ENCODE measurements at regions not wholly inside any gene's neighbourhood (a gene's known extent, or its start where the extent isn't known, plus 50 kb on each side); places are given as distances from the start of the nearest gene placed in this dataset.
"Not testable (repeated sequence)": the region's sequence is repeated elsewhere in the genome, so short reads cannot be mapped to it uniquely, and the experiment has no call there.

- Histone ChIP-seq H3K4me3 (ENCODE audit: low read depth, low read length) (no peak overlapping the region), H3K4me1 (ENCODE audit: control insufficient read depth, insufficient read depth, low read length) (peaks cover 3% of the 10 kb centered on the region; the same call in 1 of the 2 replicates), H3K27me3 (ENCODE audit: control insufficient read depth, insufficient read depth, low read length) (no peaks in the 10 kb centered on the region)
Observed at GRCh38 chr9:135183528-135184180, 96.2 kb downstream of the OLFM1 start.

GRCh38 chr9:135184181-135185053 lies 96.9 kb downstream of the OLFM1 start:
- Histone ChIP-seq H3K9me3 (ENCODE audit: control insufficient read depth, insufficient read depth, low read depth, low read length) (no peaks in the 10 kb centered on the region), H3K4me3 (ENCODE audit: low read depth, low read length) (no peak overlapping the region), H3K9ac (ENCODE audit: low read length) (no peak overlapping the region), H3K27ac (ENCODE audit: low read depth, low read length) (no peak overlapping the region), H3K27me3 (ENCODE audit: control insufficient read depth, insufficient read depth, low read length) (no peaks in the 10 kb centered on the region), H3K4me1 (ENCODE audit: control insufficient read depth, insufficient read depth, low read length) (peaks cover 3% of the 10 kb centered on the region; the same call in 1 of the 2 replicates), H3K36me3 (ENCODE audit: control insufficient read depth, insufficient read depth, low read length) (no peaks in the 10 kb centered on the region)

More at GRCh38 chr9:135183528-135184180, 96.2 kb downstream of the OLFM1 start:
- Histone ChIP-seq H3K27ac (ENCODE audit: low read depth, low read length) (no peak overlapping the region), H3K9ac (ENCODE audit: low read length) (no peak overlapping the region), H3K36me3 (ENCODE audit: control insufficient read depth, insufficient read depth, low read length) (no peaks in the 10 kb centered on the region), H3K9me3 (ENCODE audit: control insufficient read depth, insufficient read depth, low read depth, low read length) (no peaks in the 10 kb centered on the region)

- no peak overlapping the region for H3K4me3 ChIP-seq (ENCODE audit: low read depth, low read length)
- no peaks in the 10 kb centered on the region for H3K27me3 ChIP-seq (ENCODE audit: control insufficient read depth, insufficient read depth, low read length)
- H3K36me3 ChIP-seq (ENCODE audit: control insufficient read depth, insufficient read depth, low read length): no peaks in the 10 kb centered on the region
- no peak overlapping the region for H3K9ac ChIP-seq (ENCODE audit: low read length)
- H3K4me1 ChIP-seq (ENCODE audit: control insufficient read depth, insufficient read depth, low read length): peaks cover 3% of the 10 kb centered on the region; the same call in 1 of the 2 replicates
- H3K9me3 ChIP-seq (ENCODE audit: control insufficient read depth, insufficient read depth, low read depth, low read length): no peaks in the 10 kb centered on the region
- H3K27ac ChIP-seq (ENCODE audit: low read depth, low read length): no peak overlapping the region
Observed at GRCh38 chr9:135185060-135185459, 97.6 kb downstream of the OLFM1 start.

GRCh38 chr9:135186248-135187164 lies 99.0 kb downstream of the OLFM1 start:
- Histone ChIP-seq H3K36me3 (ENCODE audit: control insufficient read depth, insufficient read depth, low read length) (no peaks in the 10 kb centered on the region), H3K4me1 (ENCODE audit: control insufficient read depth, insufficient read depth, low read length) (peaks cover 3% of the 10 kb centered on the region; the same call in 1 of the 2 replicates), H3K27me3 (ENCODE audit: control insufficient read depth, insufficient read depth, low read length) (no peaks in the 10 kb centered on the region; the same call in 1 of the 2 replicates), H3K9me3 (ENCODE audit: control insufficient read depth, insufficient read depth, low read depth, low read length) (no peaks in the 10 kb centered on the region), H3K27ac (ENCODE audit: low read depth, low read length) (no peak overlapping the region), H3K4me3 (ENCODE audit: low read depth, low read length) (no peak overlapping the region), H3K9ac (ENCODE audit: low read length) (no peak overlapping the region)

- H3K4me3 ChIP-seq (ENCODE audit: low read depth, low read length): no peak overlapping the region
- no peaks in the 10 kb centered on the region; the same call in 1 of the 2 replicates for H3K27me3 ChIP-seq (ENCODE audit: control insufficient read depth, insufficient read depth, low read length)
- no peak overlapping the region for H3K9ac ChIP-seq (ENCODE audit: low read length)
- H3K27ac ChIP-seq (ENCODE audit: low read depth, low read length): no peak overlapping the region
- no peaks in the 10 kb centered on the region for H3K9me3 ChIP-seq (ENCODE audit: control insufficient read depth, insufficient read depth, low read depth, low read length)
- H3K36me3 ChIP-seq (ENCODE audit: control insufficient read depth, insufficient read depth, low read length): no peaks in the 10 kb centered on the region
- H3K4me1 ChIP-seq (ENCODE audit: control insufficient read depth, insufficient read depth, low read length): peaks cover 3% of the 10 kb centered on the region; the same call in 1 of the 2 replicates
Observed at GRCh38 chr9:135187365-135187764, 99.9 kb downstream of the OLFM1 start.

GRCh38 chr9:135188681-135189151 lies 101.2 kb downstream of the OLFM1 start:
- Histone ChIP-seq H3K27ac (ENCODE audit: low read depth, low read length) (no peak overlapping the region), H3K9me3 (ENCODE audit: control insufficient read depth, insufficient read depth, low read depth, low read length) (no peaks in the 10 kb centered on the region), H3K4me1 (ENCODE audit: control insufficient read depth, insufficient read depth, low read length) (peaks cover 3% of the 10 kb centered on the region; the same call in 1 of the 2 replicates), H3K36me3 (ENCODE audit: control insufficient read depth, insufficient read depth, low read length) (no peaks in the 10 kb centered on the region), H3K4me3 (ENCODE audit: low read depth, low read length) (no peak overlapping the region), H3K9ac (ENCODE audit: low read length) (no peak overlapping the region), H3K27me3 (ENCODE audit: control insufficient read depth, insufficient read depth, low read length) (no peaks in the 10 kb centered on the region; the same call in 1 of the 2 replicates)

- Histone ChIP-seq H3K9ac (ENCODE audit: low read length) (no peak overlapping the region), H3K4me3 (ENCODE audit: low read depth, low read length) (no peak overlapping the region), H3K4me1 (ENCODE audit: control insufficient read depth, insufficient read depth, low read length) (peaks cover 3% of the 10 kb centered on the region; the same call in 1 of the 2 replicates), H3K27ac (ENCODE audit: low read depth, low read length) (no peak overlapping the region), H3K36me3 (ENCODE audit: control insufficient read depth, insufficient read depth, low read length) (no peaks in the 10 kb centered on the region), H3K27me3 (ENCODE audit: control insufficient read depth, insufficient read depth, low read length) (no peaks in the 10 kb centered on the region; the same call in 1 of the 2 replicates), H3K9me3 (ENCODE audit: control insufficient read depth, insufficient read depth, low read depth, low read length) (no peaks in the 10 kb centered on the region)
Observed at GRCh38 chr9:135189497-135189896, 102.0 kb downstream of the OLFM1 start.

- Histone ChIP-seq H3K27ac (ENCODE audit: low read depth, low read length) (no peak overlapping the region), H3K9me3 (ENCODE audit: control insufficient read depth, insufficient read depth, low read depth, low read length) (no peaks in the 10 kb centered on the region), H3K36me3 (ENCODE audit: control insufficient read depth, insufficient read depth, low read length) (no peaks in the 10 kb centered on the region), H3K9ac (ENCODE audit: low read length) (no peak overlapping the region), H3K4me3 (ENCODE audit: low read depth, low read length) (no peak overlapping the region), H3K27me3 (ENCODE audit: control insufficient read depth, insufficient read depth, low read length) (no peaks in the 10 kb centered on the region; the same call in 1 of the 2 replicates), H3K4me1 (ENCODE audit: control insufficient read depth, insufficient read depth, low read length) (peaks cover 3% of the 10 kb centered on the region; the same call in 1 of the 2 replicates)
Observed at GRCh38 chr9:135190789-135191577, 103.5 kb downstream of the OLFM1 start.

- Histone ChIP-seq H3K9ac (ENCODE audit: low read length) (no peak overlapping the region), H3K27ac (ENCODE audit: low read depth, low read length) (no peak overlapping the region), H3K9me3 (ENCODE audit: control insufficient read depth, insufficient read depth, low read depth, low read length) (no peaks in the 10 kb centered on the region), H3K36me3 (ENCODE audit: control insufficient read depth, insufficient read depth, low read length) (no peaks in the 10 kb centered on the region), H3K4me3 (ENCODE audit: low read depth, low read length) (no peak overlapping the region), H3K4me1 (ENCODE audit: control insufficient read depth, insufficient read depth, low read length) (peaks cover 4% of the 10 kb centered on the region; the same call in 1 of the 2 replicates), H3K27me3 (ENCODE audit: control insufficient read depth, insufficient read depth, low read length) (peaks cover 5% of the 10 kb centered on the region)
Observed at GRCh38 chr9:135192686-135193085, 105.2 kb downstream of the OLFM1 start.

GRCh38 chr9:135195975-135196374 lies 108.5 kb downstream of the OLFM1 start:
- H3K36me3 ChIP-seq (ENCODE audit: control insufficient read depth, insufficient read depth, low read length); H3K9ac ChIP-seq (ENCODE audit: low read length); H3K4me3 ChIP-seq (ENCODE audit: low read depth, low read length); H3K27ac ChIP-seq (ENCODE audit: low read depth, low read length); H3K9me3 ChIP-seq (ENCODE audit: control insufficient read depth, insufficient read depth, low read depth, low read length): not testable (repeated sequence)
- peaks cover 25% of the 10 kb centered on the region for H3K4me1 ChIP-seq (ENCODE audit: control insufficient read depth, insufficient read depth, low read length)
- H3K27me3 ChIP-seq (ENCODE audit: control insufficient read depth, insufficient read depth, low read length): peaks cover 28% of the 10 kb centered on the region
